Lower lobe of right lung (tissue), 2 donors: ENCODE measurements at regions not wholly inside any gene's neighbourhood (a gene's known extent, or its start where the extent isn't known, plus 50 kb on each side); places are given as distances from the start of the nearest gene placed in this dataset.
A peak's percentile ranks its signal among the peaks of the same experiment; 100 is the strongest.

Source experiments
- ATAC-seq, 2 donors: fragments of 200-7000 bp; cut with Tn5 transposase; one replicate each; pipeline ENCODE4 v1.9.1; 2020 to 2022; ENCODE audit warnings: mild to moderate bottlenecking in 2 of 2, moderate library complexity in 2 of 2
- DNase-seq: peaks from one replicate; pipeline ENCODE4 v3.0.0-alpha.2; 2020
- H3K27ac ChIP-seq: fragments of 200-600 bp; one replicate; pipeline ENCODE4 v1.8.0; 2022
- H3K27me3 ChIP-seq: fragments of 200-600 bp; one replicate; pipeline ENCODE4 v1.8.0; 2022; ENCODE audit warnings: low read depth
- H3K36me3 ChIP-seq: fragments of 200-600 bp; one replicate; pipeline ENCODE4 v1.8.0; 2022; ENCODE audit warnings: mild to moderate bottlenecking
- H3K4me1 ChIP-seq: fragments of 200-600 bp; one replicate; pipeline ENCODE4 v1.8.0; 2022
- H3K4me3 ChIP-seq: fragments of 200-600 bp; one replicate; pipeline ENCODE4 v1.8.0; 2022; ENCODE audit warnings: mild to moderate bottlenecking
- H3K9me3 ChIP-seq: fragments of 200-600 bp; one replicate; pipeline ENCODE4 v1.8.0; 2022
- intact Hi-C: fragments of 100-400 bp; cut with DNase I; formaldehyde crosslinking; loops from one replicate; pipeline ENCODE4 v1.11.0; 2022
- TF ChIP-seq, protein P1 (sequence below): fragments of 200-600 bp; IDR thresholded peaks from one replicate; pipeline ENCODE4 v1.8.0; 2022; ENCODE audit warnings: antibody characterized with exemption, mild to moderate bottlenecking
- donor health status: DM: no; HTN: yes; CAD: no; lungs with severe emphysema.

DNA sequence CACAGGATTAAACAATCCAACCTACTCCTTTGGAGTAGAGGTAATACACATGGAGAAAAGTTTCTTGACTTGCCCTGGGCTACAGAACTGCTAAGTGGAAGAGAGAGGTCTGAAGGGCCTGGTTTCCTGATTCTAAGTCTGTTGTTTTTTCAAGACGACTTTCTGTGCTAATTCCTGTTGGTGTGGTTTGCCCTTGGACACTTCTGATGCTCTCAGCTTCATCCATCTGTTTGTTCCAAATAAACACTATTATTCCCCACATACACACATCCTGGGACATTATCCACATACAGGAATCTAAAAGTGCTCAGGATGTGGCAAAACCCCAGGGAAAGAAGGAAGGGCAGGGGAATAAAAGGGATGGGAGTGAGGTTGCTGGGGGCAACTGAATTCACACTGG, 393.5 kb upstream of the TBL1XR1 start:
- TF ChIP-seq, protein P1, sequence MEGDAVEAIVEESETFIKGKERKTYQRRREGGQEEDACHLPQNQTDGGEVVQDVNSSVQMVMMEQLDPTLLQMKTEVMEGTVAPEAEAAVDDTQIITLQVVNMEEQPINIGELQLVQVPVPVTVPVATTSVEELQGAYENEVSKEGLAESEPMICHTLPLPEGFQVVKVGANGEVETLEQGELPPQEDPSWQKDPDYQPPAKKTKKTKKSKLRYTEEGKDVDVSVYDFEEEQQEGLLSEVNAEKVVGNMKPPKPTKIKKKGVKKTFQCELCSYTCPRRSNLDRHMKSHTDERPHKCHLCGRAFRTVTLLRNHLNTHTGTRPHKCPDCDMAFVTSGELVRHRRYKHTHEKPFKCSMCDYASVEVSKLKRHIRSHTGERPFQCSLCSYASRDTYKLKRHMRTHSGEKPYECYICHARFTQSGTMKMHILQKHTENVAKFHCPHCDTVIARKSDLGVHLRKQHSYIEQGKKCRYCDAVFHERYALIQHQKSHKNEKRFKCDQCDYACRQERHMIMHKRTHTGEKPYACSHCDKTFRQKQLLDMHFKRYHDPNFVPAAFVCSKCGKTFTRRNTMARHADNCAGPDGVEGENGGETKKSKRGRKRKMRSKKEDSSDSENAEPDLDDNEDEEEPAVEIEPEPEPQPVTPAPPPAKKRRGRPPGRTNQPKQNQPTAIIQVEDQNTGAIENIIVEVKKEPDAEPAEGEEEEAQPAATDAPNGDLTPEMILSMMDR, result no peak
- Histone ChIP-seq H3K27ac (peak overlapping the region; percentile 54), H3K27me3 (no peaks in the 10 kb centered on the region), H3K4me1 (peaks cover 25% of the 10 kb centered on the region), H3K9me3 (no peaks in the 10 kb centered on the region), H3K36me3 (no peaks in the 10 kb centered on the region), H3K4me3 (no peak overlapping the region)
- intact Hi-C loops, result no loop called here
- no peak for ATAC-seq
- DNase-seq, result no peak

DNA sequence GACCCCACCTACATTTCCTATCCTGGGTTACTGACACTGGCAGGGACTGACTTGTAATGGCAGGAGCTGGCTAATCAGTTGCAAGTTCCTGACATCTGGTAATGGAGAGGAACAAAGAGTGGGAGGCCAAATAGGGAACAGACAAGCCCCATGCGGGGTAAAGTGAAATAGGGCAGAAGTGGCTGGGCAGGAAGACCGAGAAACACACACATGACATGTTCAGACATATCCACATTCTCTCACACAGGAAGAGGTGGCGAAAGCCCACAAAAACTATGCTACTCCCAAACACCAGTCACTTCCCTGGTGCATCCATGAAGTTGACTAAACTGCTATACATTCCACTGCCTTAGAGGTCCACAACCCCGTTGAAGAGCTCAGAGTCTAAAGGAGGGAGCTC, 394.1 kb upstream of the TBL1XR1 start:
- no peaks in the 10 kb centered on the region for H3K36me3 ChIP-seq
- H3K9me3 ChIP-seq, result no peaks in the 10 kb centered on the region
- H3K4me1 ChIP-seq, result peaks cover 26% of the 10 kb centered on the region
- peak overlapping the region; percentile 54 for H3K27ac ChIP-seq
- H3K27me3 ChIP-seq, result no peaks in the 10 kb centered on the region
- H3K4me3 ChIP-seq, result no peak overlapping the region
- intact Hi-C loops, result no loop called here
- DNase-seq, result peak; percentile 57
- TF ChIP-seq, protein P1, result no peak
- ATAC-seq, result peak; percentile 74 to 87

DNA sequence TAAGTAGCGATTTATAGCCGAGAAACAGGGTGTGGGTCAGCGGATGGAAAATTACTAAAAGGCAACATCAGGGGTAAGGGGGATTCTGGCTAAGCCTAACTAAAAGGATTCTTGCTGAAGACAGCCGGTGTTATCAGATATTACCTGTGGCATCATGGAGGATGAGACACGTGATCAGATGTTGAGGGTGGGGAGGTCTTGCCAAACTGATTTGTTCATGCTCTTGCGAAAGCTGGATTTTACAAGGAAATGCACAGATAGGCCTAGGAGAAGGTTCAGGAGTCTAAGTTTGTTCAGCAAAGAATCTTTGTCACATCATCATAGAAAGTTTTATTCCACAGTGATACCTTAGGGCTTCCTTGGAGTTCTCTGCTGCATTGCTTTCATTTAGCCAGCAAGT, 396.8 kb upstream of the TBL1XR1 start:
- TF ChIP-seq, protein P1, result no peak
- Histone ChIP-seq H3K36me3 (no peaks in the 10 kb centered on the region), H3K4me3 (no peak overlapping the region), H3K4me1 (peaks cover 54% of the 10 kb centered on the region), H3K27ac (no peak overlapping the region), H3K27me3 (no peaks in the 10 kb centered on the region), H3K9me3 (no peaks in the 10 kb centered on the region)
- intact Hi-C loops, result no loop called here
- ATAC-seq, result no peak
- no peak for DNase-seq

DNA sequence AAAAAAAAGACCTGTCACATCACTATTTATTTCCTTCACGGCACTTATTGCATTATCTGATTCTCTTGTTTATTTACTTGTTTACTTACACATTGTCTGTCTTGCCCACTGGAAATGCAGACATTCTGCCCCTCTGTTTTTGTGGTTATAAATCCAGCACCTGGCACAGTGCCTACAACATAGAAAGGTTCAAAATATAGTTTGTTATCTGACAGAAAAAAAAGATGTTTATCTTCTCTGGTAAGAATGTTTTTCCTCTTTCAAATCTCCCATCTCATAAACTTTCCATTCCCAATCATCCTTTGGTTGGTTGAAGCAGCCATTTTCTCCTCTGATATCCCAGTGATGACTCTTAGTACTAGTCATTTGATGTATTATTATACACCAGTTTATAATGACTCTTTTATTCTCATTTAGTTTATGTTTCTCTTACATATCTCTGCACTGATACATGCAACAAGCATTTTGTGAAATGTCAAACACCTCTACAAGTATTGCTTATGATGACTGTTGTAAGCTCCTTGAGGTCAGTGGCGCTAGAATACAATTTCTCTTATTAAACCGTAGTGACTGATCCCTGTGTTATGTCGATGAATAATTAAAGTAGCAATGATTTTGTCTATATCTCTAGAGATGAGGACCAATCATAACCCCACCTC, 398.4 kb upstream of the TBL1XR1 start:
- no peak overlapping the region for H3K27ac ChIP-seq
- no peak overlapping the region for H3K4me3 ChIP-seq
- intact Hi-C loops, result no loop called here
- no peak for DNase-seq
- ATAC-seq, result no peak
- H3K9me3 ChIP-seq, result no peaks in the 10 kb centered on the region
- no peaks in the 10 kb centered on the region for H3K27me3 ChIP-seq
- TF ChIP-seq, protein P1, result no peak
- H3K36me3 ChIP-seq, result no peaks in the 10 kb centered on the region
- peaks cover 58% of the 10 kb centered on the region for H3K4me1 ChIP-seq

- TF ChIP-seq, protein P1, result no peak
- intact Hi-C loops, result no loop called here
- ATAC-seq (no peak), DNase-seq (no peak)
- Histone ChIP-seq H3K36me3 (no peaks in the 10 kb centered on the region), H3K27me3 (no peaks in the 10 kb centered on the region), H3K27ac (no peak overlapping the region), H3K9me3 (no peaks in the 10 kb centered on the region), H3K4me3 (no peak overlapping the region), H3K4me1 (peaks cover 64% of the 10 kb centered on the region)
Measured at GRCh38 chr3:177596248-177596815, 399.1 kb upstream of the TBL1XR1 start.
